Astrocyte (in vitro differentiated cells and primary cell): ENCODE measurements at regions not wholly inside any gene's neighbourhood (a gene's known extent, or its start where the extent isn't known, plus 50 kb on each side); places are given as distances from the start of the nearest gene placed in this dataset.

Experiments
- DNase-seq: peaks from one replicate; pipeline ENCODE4 v3.0.0-alpha.2; 2010; ENCODE audit warnings: low read depth
- FAIRE-seq: peaks from 2 replicates; lab custom pipeline; 2011; peaks lifted over from hg19 to GRCh38; lab: Jason Lieb, UNC
- H2AFZ ChIP-seq: 2 replicates; pipeline ENCODE4 v1.6.0; 2012; ENCODE audit warnings: low read depth, low read length, inconsistent platforms
- H3K27ac ChIP-seq: 2 replicates; pipeline ENCODE4 v1.5.1; 2011; ENCODE audit warnings: low read depth, low read length, inconsistent platforms
- H3K27me3 ChIP-seq: 2 replicates; pipeline ENCODE4 v1.6.0; 2011; ENCODE audit warnings: low read length, inconsistent platforms; ENCODE audit not compliant: insufficient read depth
- H3K36me3 ChIP-seq: 2 replicates; pipeline ENCODE4 v1.5.1; 2011; ENCODE audit warnings: low read length, inconsistent platforms; ENCODE audit not compliant: insufficient read depth
- H3K4me1 ChIP-seq: 2 replicates; pipeline ENCODE4 v1.5.1; 2011; ENCODE audit warnings: low read length, inconsistent platforms; ENCODE audit not compliant: insufficient read depth
- H3K4me2 ChIP-seq: 2 replicates; pipeline ENCODE4 v1.6.0; 2012; ENCODE audit warnings: low read length, inconsistent platforms
- H3K4me3 ChIP-seq: 2 replicates; pipeline ENCODE4 v1.5.1; 2011; ENCODE audit warnings: low read depth, mild to moderate bottlenecking, low read length, inconsistent platforms; ENCODE audit not compliant: insufficient read depth
- H3K79me2 ChIP-seq: 2 replicates; pipeline ENCODE4 v1.6.0; 2012; ENCODE audit warnings: mild to moderate bottlenecking, low read length, inconsistent platforms; ENCODE audit not compliant: insufficient read depth
- H3K9ac ChIP-seq: 2 replicates; pipeline ENCODE4 v1.6.0; 2012; ENCODE audit warnings: mild to moderate bottlenecking, low read length, inconsistent platforms
- H3K9me3 ChIP-seq: 2 replicates; pipeline ENCODE4 v1.5.1; 2012; ENCODE audit warnings: low read depth, mild to moderate bottlenecking, low read length, inconsistent platforms; ENCODE audit not compliant: insufficient read depth
- H4K20me1 ChIP-seq: 2 replicates; pipeline ENCODE4 v1.6.0; 2012; ENCODE audit warnings: low read length, inconsistent platforms; ENCODE audit not compliant: insufficient read depth
- H3K27ac Mint-ChIP-seq: one replicate; pipeline ENCODE4 v1.8.0; 2021; ENCODE audit warnings: mild to moderate bottlenecking, mixed read lengths; ENCODE audit not compliant: unreplicated experiment
- H3K27me3 Mint-ChIP-seq: one replicate; pipeline ENCODE4 v1.8.0; 2021; ENCODE audit warnings: low read depth, mixed read lengths; ENCODE audit not compliant: unreplicated experiment
- H3K36me3 Mint-ChIP-seq: one replicate; pipeline ENCODE4 v1.8.0; 2021; ENCODE audit warnings: low read depth, mixed read lengths; ENCODE audit not compliant: unreplicated experiment
- H3K4me1 Mint-ChIP-seq: one replicate; pipeline ENCODE4 v1.8.0; 2021; ENCODE audit warnings: low read depth, mixed read lengths; ENCODE audit not compliant: unreplicated experiment
- H3K4me3 Mint-ChIP-seq: one replicate; pipeline ENCODE4 v1.8.0; 2021; ENCODE audit warnings: mild to moderate bottlenecking, moderate library complexity, mixed read lengths; ENCODE audit not compliant: unreplicated experiment
- H3K9me3 Mint-ChIP-seq: one replicate; pipeline ENCODE4 v1.8.0; 2021; ENCODE audit warnings: mild to moderate bottlenecking, mixed read lengths; ENCODE audit not compliant: unreplicated experiment
- CTCF ChIP-seq: IDR thresholded peaks from 2 replicates; pipeline ENCODE4 v1.5.1; 2011; ENCODE audit warnings: low read depth, mild to moderate bottlenecking, inconsistent platforms, low read length, moderate library complexity; ENCODE audit not compliant: insufficient read depth
- EZH2 ChIP-seq: IDR thresholded peaks from 2 replicates; pipeline ENCODE4 v1.6.1; 2012; ENCODE audit warnings: mild to moderate bottlenecking, low read length, inconsistent platforms; ENCODE audit not compliant: insufficient read depth

DNA sequence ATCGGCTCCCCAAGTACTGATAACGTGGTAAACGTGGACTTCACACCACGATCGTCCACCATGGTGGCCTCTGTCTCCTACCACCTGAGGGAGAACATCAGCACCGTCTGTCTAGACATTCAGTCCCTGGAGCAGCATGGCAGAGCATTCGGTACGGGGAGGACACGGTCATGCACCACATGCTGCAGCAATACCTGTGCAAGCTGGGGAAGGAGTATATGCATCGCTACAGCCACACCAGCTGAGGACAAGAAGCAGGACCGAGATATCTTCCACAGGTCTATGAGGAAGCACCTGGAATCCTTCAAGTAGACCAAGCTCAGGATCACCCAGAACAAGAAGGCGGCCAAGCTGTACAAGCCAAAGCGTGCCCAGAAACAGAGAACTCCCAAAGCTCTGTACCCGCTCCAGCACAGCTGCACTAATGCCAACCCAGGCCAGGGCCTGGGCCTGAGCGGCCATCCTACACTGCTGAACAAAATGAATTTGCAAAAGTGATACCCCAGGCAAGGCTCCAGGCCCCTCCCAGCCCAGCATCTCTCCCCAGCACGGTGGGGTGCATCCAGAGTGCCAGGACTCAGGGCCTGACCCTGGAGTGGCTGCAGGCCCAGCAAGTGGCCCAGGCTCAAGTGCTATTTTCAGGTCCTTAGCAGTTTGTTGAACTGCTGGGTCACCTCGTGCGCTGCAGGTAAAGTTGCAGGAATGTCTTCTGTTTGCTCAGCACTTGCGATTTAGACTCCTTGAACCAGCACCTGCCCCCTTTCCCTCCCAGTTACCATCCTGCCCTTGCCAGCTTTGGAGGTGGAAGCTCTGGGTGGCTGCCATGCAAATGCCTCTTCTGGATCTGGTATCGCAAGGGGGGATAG lies 119.3 kb upstream of the SERPIND1 start:
- Mint-ChIP-seq H3K27ac (no peak overlapping the region), H3K4me1 (peaks cover 2% of the 10 kb centered on the region), H3K36me3 (no peaks in the 10 kb centered on the region), H3K4me3 (no peak overlapping the region), H3K9me3 (no peaks in the 10 kb centered on the region), H3K27me3 (peaks cover 37% of the 10 kb centered on the region)
- Histone ChIP-seq H3K36me3 (no peaks in the 10 kb centered on the region), H4K20me1 (no peaks in the 10 kb centered on the region), H3K9ac (no peak overlapping the region), H3K79me2 (no peaks in the 10 kb centered on the region), H3K4me3 (no peak overlapping the region), H3K4me2 (no peak overlapping the region), H3K27ac (no peak overlapping the region), H3K9me3 (peaks cover 2% of the 10 kb centered on the region), H3K27me3 (peaks cover 4% of the 10 kb centered on the region), H2AFZ (no peak overlapping the region), H3K4me1 (peaks cover 3% of the 10 kb centered on the region)
- FAIRE-seq = no peak
- DNase-seq = no peak
- no peak for TF ChIP-seq EZH2

- Histone ChIP-seq H3K27ac (no peak overlapping the region), H3K9ac (no peak overlapping the region), H4K20me1 (no peaks in the 10 kb centered on the region), H3K4me2 (no peak overlapping the region), H3K4me1 (peaks cover 3% of the 10 kb centered on the region), H3K27me3 (peaks cover 7% of the 10 kb centered on the region), H3K36me3 (no peaks in the 10 kb centered on the region), H3K9me3 (peaks cover 2% of the 10 kb centered on the region), H2AFZ (no peak overlapping the region), H3K4me3 (no peak overlapping the region), H3K79me2 (no peaks in the 10 kb centered on the region)
- Mint-ChIP-seq H3K9me3 (no peaks in the 10 kb centered on the region), H3K36me3 (no peaks in the 10 kb centered on the region), H3K27me3 (peaks cover 40% of the 10 kb centered on the region), H3K4me1 (peaks cover 2% of the 10 kb centered on the region), H3K27ac (no peak overlapping the region), H3K4me3 (no peak overlapping the region)
- TF ChIP-seq EZH2 (no peak), CTCF (no peak)
- FAIRE-seq (no peak), DNase-seq (no peak)
Measured at GRCh38 chr22:20655623-20656022, 118.3 kb upstream of the SERPIND1 start.

GRCh38 chr22:20656516-20656901 lies 117.4 kb upstream of the SERPIND1 start:
- DNase-seq (no peak), FAIRE-seq (no peak)
- peaks cover 2% of the 10 kb centered on the region for H3K9me3 ChIP-seq
- peaks cover 7% of the 10 kb centered on the region for H3K27me3 ChIP-seq
- no peak overlapping the region for H2AFZ ChIP-seq
- TF ChIP-seq EZH2 (no peak), CTCF (no peak)
- H3K36me3 Mint-ChIP-seq = no peaks in the 10 kb centered on the region
- H3K36me3 ChIP-seq = no peaks in the 10 kb centered on the region
- no peak overlapping the region for H3K9ac ChIP-seq
- peaks cover 2% of the 10 kb centered on the region for H3K4me1 Mint-ChIP-seq
- no peak overlapping the region for H3K27ac Mint-ChIP-seq
- H4K20me1 ChIP-seq = no peaks in the 10 kb centered on the region
- no peak overlapping the region for H3K27ac ChIP-seq
- H3K27me3 Mint-ChIP-seq = peaks cover 37% of the 10 kb centered on the region
- peaks cover 2% of the 10 kb centered on the region for H3K4me1 ChIP-seq
- H3K79me2 ChIP-seq = no peaks in the 10 kb centered on the region
- no peak overlapping the region for H3K4me2 ChIP-seq
- H3K4me3 Mint-ChIP-seq = no peak overlapping the region
- H3K9me3 Mint-ChIP-seq = no peaks in the 10 kb centered on the region
- H3K4me3 ChIP-seq = no peak overlapping the region
